H1 (cell line): ENCODE measurements at regions not wholly inside any gene's neighbourhood (a gene's known extent, or its start where the extent isn't known, plus 50 kb on each side); places are given as distances from the start of the nearest gene placed in this dataset.

Experiments
- CTCF ChIA-PET: fragments of 300-600 bp; sonication (Branson Sonifier 250); formaldehyde crosslinking; loops from one replicate; lab custom pipeline; 2021; ENCODE audit not compliant: partially characterized antibody; lab: Charles Lee
- POLR2A ChIA-PET: fragments of 300-600 bp; sonication (Branson Sonifier 250); formaldehyde crosslinking; loops from one replicate; lab custom pipeline; 2021; ENCODE audit warnings: inconsistent platforms; ENCODE audit not compliant: partially characterized antibody; lab: Charles Lee
- DNase-seq, 2 experiments: peaks; one replicate each; pipeline versions ENCODE4 v3.0.0 to v3.0.0-alpha.2; 2010 to 2022; ENCODE audit warnings: low spot score in 2 of 2, low read depth in 1 of 2, mixed read lengths in 1 of 2
- FAIRE-seq: peaks from 2 replicates; lab custom pipeline; 2011; peaks lifted over from hg19 to GRCh38; lab: Jason Lieb, UNC
- H2AFZ ChIP-seq: 2 replicates; pipeline ENCODE4 v1.8.1; 2012; ENCODE audit warnings: low read length, inconsistent platforms
- H2AK5ac ChIP-seq: 2 replicates; pipeline ENCODE4 v1.6.1; 2013; ENCODE audit warnings: low read depth, low read length
- H2BK120ac ChIP-seq: replicated peaks from 2 replicates; pipeline ENCODE3; 2013; ENCODE audit warnings: low read depth, low read length, inconsistent platforms
- H2BK12ac ChIP-seq: 2 replicates; pipeline ENCODE4 v1.6.1; 2013; ENCODE audit warnings: low read depth, low read length
- H2BK15ac ChIP-seq: 2 replicates; pipeline ENCODE4 v1.6.1; 2013; ENCODE audit warnings: low read length
- H2BK20ac ChIP-seq: 2 replicates; pipeline ENCODE4 v1.6.1; 2013; ENCODE audit warnings: low read length
- H2BK5ac ChIP-seq: 2 replicates; pipeline ENCODE4 v1.6.1; 2013; ENCODE audit warnings: low read depth, low read length
- H3K14ac ChIP-seq: 2 replicates; pipeline ENCODE4 v1.6.1; 2013; ENCODE audit warnings: inconsistent platforms; ENCODE audit not compliant: insufficient read length
- H3K18ac ChIP-seq: 2 replicates; pipeline ENCODE4 v1.6.1; 2013; ENCODE audit warnings: low read length; ENCODE audit errors: extremely low read depth
- H3K23ac ChIP-seq: 2 replicates; pipeline ENCODE4 v1.6.1; 2013; ENCODE audit warnings: inconsistent platforms; ENCODE audit not compliant: insufficient read length
- H3K23me2 ChIP-seq: 2 replicates; pipeline ENCODE4 v1.6.1; 2013; ENCODE audit warnings: low read depth, low read length
- H3K27ac ChIP-seq: 2 replicates; pipeline ENCODE4 v1.6.1; 2011; ENCODE audit warnings: low read depth, low read length, inconsistent platforms
- H3K27me3 ChIP-seq, 4 experiments: replicated peaks in 1 of 4; 1 replicate in 1 of 4; 2 replicates in 3 of 4; pipeline versions ENCODE4 v1.6.1 to v1.8.1; 2011 to 2013; ENCODE audit warnings: low read length in 3 of 4, mild to moderate bottlenecking in 3 of 4, inconsistent platforms in 2 of 4, mixed read lengths in 2 of 4, moderate library complexity in 1 of 4; ENCODE audit not compliant: control insufficient read depth in 3 of 4, insufficient read depth in 3 of 4; ENCODE audit errors: extremely low read depth in 1 of 4
- H3K36me3 ChIP-seq, 4 experiments: 2 replicates each; pipeline versions ENCODE4 v1.6.1 to v1.8.1; 2011 to 2013; ENCODE audit warnings: mild to moderate bottlenecking in 4 of 4, low read length in 3 of 4, moderate library complexity in 2 of 4, control low read depth in 1 of 4, inconsistent platforms in 1 of 4; ENCODE audit not compliant: insufficient read depth in 4 of 4, control insufficient read depth in 2 of 4
- H3K4ac ChIP-seq: replicated peaks from 2 replicates; pipeline ENCODE3; 2013; ENCODE audit warnings: low read length, low read depth, mixed read lengths, inconsistent platforms; ENCODE audit not compliant: insufficient read length
- H3K4me1 ChIP-seq, 4 experiments: replicated peaks in 1 of 4; 1 replicate in 1 of 4; 2 replicates in 3 of 4; pipeline versions ENCODE4 v1.6.1 to v1.8.1; 2011 to 2013; ENCODE audit warnings: low read length in 3 of 4, inconsistent platforms in 2 of 4, mixed read lengths in 1 of 4; ENCODE audit not compliant: insufficient read depth in 4 of 4, control insufficient read depth in 3 of 4
- H3K4me2 ChIP-seq, 2 experiments: 2 replicates each; pipeline versions ENCODE4 v1.6.1 to v1.8.1; 2011 to 2013; ENCODE audit warnings: low read depth in 2 of 2, low read length in 2 of 2, control low read depth in 1 of 2, inconsistent platforms in 1 of 2, mild to moderate bottlenecking in 1 of 2; ENCODE audit not compliant: insufficient read depth in 1 of 2
- H3K4me3 ChIP-seq, 4 experiments: fragments of 200-600, 300-600 bp in 1 of 4; sonication (generic), shearing (Covaris generic), sonication (Bioruptor Twin) in 1 of 4; 2 replicates each; pipeline versions ENCODE4 v1.5.1 to v1.8.1; 2011 to 2016; ENCODE audit warnings: low read length in 4 of 4, low read depth in 3 of 4, control low read depth in 2 of 4, inconsistent platforms in 2 of 4, mild to moderate bottlenecking in 2 of 4, mixed read lengths in 1 of 4, moderate library complexity in 1 of 4; ENCODE audit not compliant: insufficient read depth in 2 of 4; ENCODE audit errors: extremely low read depth in 1 of 4
- H3K56ac ChIP-seq: replicated peaks from 2 replicates; pipeline ENCODE3; 2013; ENCODE audit warnings: low read depth, mild to moderate bottlenecking, mixed read lengths, low read length, inconsistent platforms; ENCODE audit not compliant: insufficient read length
- H3K79me1 ChIP-seq: 2 replicates; pipeline ENCODE4 v1.6.1; 2013; ENCODE audit warnings: low read depth, low read length, control low read depth
- H3K79me2 ChIP-seq, 2 experiments: 2 replicates each; pipeline versions ENCODE4 v1.6.1 to v1.8.1; 2012 to 2013; ENCODE audit warnings: low read length in 2 of 2, mild to moderate bottlenecking in 2 of 2, inconsistent platforms in 1 of 2; ENCODE audit not compliant: insufficient read depth in 2 of 2, control insufficient read depth in 1 of 2
- H3K9ac ChIP-seq, 4 experiments: replicated peaks in 1 of 4; 1 replicate in 1 of 4; 2 replicates in 3 of 4; pipeline versions ENCODE4 v1.6.1 to v1.8.1; 2011 to 2013; ENCODE audit warnings: low read depth in 3 of 4, low read length in 3 of 4, control low read depth in 2 of 4, mild to moderate bottlenecking in 2 of 4, moderate library complexity in 2 of 4, inconsistent platforms in 1 of 4; ENCODE audit errors: extremely low read depth in 1 of 4
- H3K9me3 ChIP-seq, 2 experiments: 2 replicates each; pipeline versions ENCODE4 v1.6.1 to v1.8.1; 2012 to 2013; ENCODE audit warnings: mild to moderate bottlenecking in 2 of 2, moderate library complexity in 2 of 2, control low read depth in 1 of 2, inconsistent platforms in 1 of 2, low read depth in 1 of 2, low read length in 1 of 2, mixed read lengths in 1 of 2; ENCODE audit not compliant: insufficient read depth in 2 of 2
- H4K20me1 ChIP-seq, 2 experiments: replicated peaks in 1 of 2; 2 replicates each; pipeline versions ENCODE3 to v1.8.1; 2011 to 2013; ENCODE audit warnings: inconsistent platforms in 2 of 2, low read length in 2 of 2, mild to moderate bottlenecking in 1 of 2; ENCODE audit not compliant: insufficient read depth in 2 of 2, control insufficient read depth in 1 of 2
- H4K5ac ChIP-seq: 2 replicates; pipeline ENCODE4 v1.6.1; 2013; ENCODE audit warnings: low read length, low read depth, mixed read lengths, inconsistent platforms; ENCODE audit not compliant: insufficient read length
- H4K8ac ChIP-seq: 2 replicates; pipeline ENCODE4 v1.8.0; 2013; ENCODE audit warnings: mild to moderate bottlenecking, moderate library complexity, low read length, inconsistent platforms; ENCODE audit not compliant: insufficient read depth; ENCODE audit errors: extremely low read depth
- H4K91ac ChIP-seq: replicated peaks from 2 replicates; pipeline ENCODE3; 2013; ENCODE audit warnings: low read length, mixed read lengths, inconsistent platforms; ENCODE audit not compliant: insufficient read length
- CBX8 ChIP-seq: fragments of 300-800, 300-1000 bp; sonication (generic); IDR thresholded peaks from 2 replicates; pipeline ENCODE4 v1.7.1; 2016; ENCODE audit warnings: low read depth, low read length, borderline replicate concordance
- KDM1A ChIP-seq: fragments of 200-600, 300-600 bp; sonication (generic); IDR thresholded peaks from 2 replicates; pipeline ENCODE4 v1.7.1; 2016; ENCODE audit warnings: mild to moderate bottlenecking, low read length, borderline replicate concordance
- NANOG ChIP-seq: IDR thresholded peaks from 2 replicates; pipeline ENCODE4 v1.6.1; 2011; ENCODE audit warnings: low read length, low read depth, mild to moderate bottlenecking, inconsistent platforms; ENCODE audit not compliant: insufficient read depth, poor library complexity, severe bottlenecking
- PHF8 ChIP-seq: fragments of 200-600 bp; sonication (generic); conservative IDR thresholded peaks from 2 replicates; pipeline ENCODE4 v1.7.1; 2012; ENCODE audit warnings: low read depth, mild to moderate bottlenecking, inconsistent platforms, low read length, moderate library complexity
- POLR2A ChIP-seq, 2 experiments: IDR thresholded peaks; 1 replicate in 1 of 2; 2 replicates in 1 of 2; pipeline ENCODE4 v1.6.1; 2011; ENCODE audit warnings: low read depth in 2 of 2, low read length in 2 of 2, mild to moderate bottlenecking in 2 of 2; ENCODE audit errors: control extremely low read depth in 1 of 2
- POU5F1 ChIP-seq: IDR thresholded peaks from 2 replicates; pipeline ENCODE4 v1.6.1; 2011; ENCODE audit warnings: low read depth, mild to moderate bottlenecking, low read length, moderate library complexity
- RNF2 ChIP-seq: fragments of 200-900, 300-1000 bp; sonication (generic); IDR thresholded peaks from 2 replicates; pipeline ENCODE4 v1.7.1; 2016; ENCODE audit warnings: borderline replicate concordance, low read depth, mild to moderate bottlenecking, antibody characterized with exemption, low read length; ENCODE audit not compliant: poor library complexity, severe bottlenecking; ENCODE audit errors: missing control alignments
- SIX5 ChIP-seq: IDR thresholded peaks from 2 replicates; pipeline ENCODE4 v1.6.1; 2011; ENCODE audit warnings: mild to moderate bottlenecking, low read depth, low read length
- SUZ12 ChIP-seq: fragments of 200-600 bp; sonication (generic); IDR thresholded peaks from 2 replicates; pipeline ENCODE4 v1.6.1; 2012; ENCODE audit warnings: mild to moderate bottlenecking, inconsistent platforms, low read length, moderate library complexity, mixed read lengths
- TBP ChIP-seq: IDR thresholded peaks from 2 replicates; pipeline ENCODE4 v1.6.1; 2011; ENCODE audit warnings: low read depth, low read length, improper control_type of control experiment
- TCF12 ChIP-seq: IDR thresholded peaks from 2 replicates; pipeline ENCODE4 v1.6.1; 2011; ENCODE audit warnings: low read depth, mild to moderate bottlenecking, low read length
- YY1 ChIP-seq: IDR thresholded peaks from 2 replicates; pipeline ENCODE4 v1.6.1; 2011; ENCODE audit warnings: low read depth, mild to moderate bottlenecking, low read length
- ZNF274 ChIP-seq: IDR thresholded peaks from 2 replicates; pipeline ENCODE4 v1.7.0; 2012; ENCODE audit warnings: low read length, borderline replicate concordance; ENCODE audit errors: extremely low read depth
- WGBS, 2 experiments: shearing (Covaris generic) in 1 of 2; methylation state at CpG; one replicate each; pipeline versions ENCODE4 v1.1.6 to v1.1.7; 2013 to 2015; ENCODE audit warnings: low lambda C conversion rate in 2 of 2, mixed read lengths in 2 of 2, inconsistent platforms in 1 of 2, low coverage in 1 of 2, missing lambda C conversion rate in 1 of 2; ENCODE audit not compliant: insufficient replicate concordance in 2 of 2, insufficient coverage in 1 of 2, insufficient read length in 1 of 2; ENCODE audit errors: extremely low coverage in 1 of 2, missing lambda C conversion rate in 1 of 2; 5-methylcytosine and 5-hydroxymethylcytosine counted together
- TF ChIP-seq, protein P1 (sequence below): IDR thresholded peaks from 2 replicates; pipeline ENCODE4 v1.6.1; 2012; ENCODE audit warnings: low read length, inconsistent platforms

DNA sequence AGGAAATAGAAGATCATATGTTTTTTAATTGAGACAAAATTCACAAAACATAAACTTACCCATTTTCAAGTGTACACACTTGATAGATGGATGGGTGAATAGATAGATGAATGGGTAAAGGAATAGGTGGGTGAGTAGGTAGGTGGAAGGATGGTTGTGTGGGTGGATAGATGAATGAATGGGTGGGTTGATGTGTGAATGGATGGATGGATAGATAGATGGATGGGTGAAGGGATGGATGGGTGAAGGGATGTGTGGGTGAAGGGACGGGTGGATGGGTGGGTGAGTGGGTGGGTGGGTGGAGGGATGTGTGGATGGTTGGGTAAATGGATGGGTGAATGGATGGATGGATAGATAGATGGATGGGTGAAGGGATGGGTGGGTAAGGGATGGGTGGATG is 86.1 kb upstream of the KCND3 start:
- Histone ChIP-seq H2BK20ac (no peak overlapping the region), H2BK12ac (no peak overlapping the region), H3K4me3 (no peak overlapping the region), H3K56ac (no peak overlapping the region), H3K18ac (no peak overlapping the region), H3K27me3 (no peaks in the 10 kb centered on the region), H3K9ac (no peak overlapping the region), H3K4me2 (no peak overlapping the region), H3K9me3 (0 out of 4 replicates have a peak, but pooled peaks cover 0 to 7% of the 10 kb centered on the region in 2 experiments), H2BK15ac (no peak overlapping the region), H2AK5ac (no peak overlapping the region), H3K79me1 (no peaks in the 10 kb centered on the region), H4K20me1 (no peaks in the 10 kb centered on the region), H3K36me3 (no peaks in the 10 kb centered on the region), H2BK120ac (no peak overlapping the region), H3K23ac (no peak overlapping the region), H4K5ac (no peak overlapping the region), H3K14ac (no peak overlapping the region), H3K4me1 (no peaks in the 10 kb centered on the region), H3K27ac (no peak overlapping the region), H3K23me2 (peaks cover 6% of the 10 kb centered on the region; the same call in 1 of the 2 replicates), H4K8ac (no peak overlapping the region), H3K79me2 (no peaks in the 10 kb centered on the region), H2BK5ac (no peak overlapping the region), H3K4ac (no peak overlapping the region), H2AFZ (no peak overlapping the region), H4K91ac (no peak overlapping the region)
- DNase-seq, result no peak
- ChIA-PET CTCF (no interaction called here), POLR2A (no interaction called here)
- no peak for FAIRE-seq
- 71 to 100% methylated on average over 1 of the region's 1 CpG for WGBS, 2 experiments
- TF ChIP-seq POLR2A (IDR thresholded peaks at IDR 0.05; ENCODE audit: control extremely low read depth in 1 of 2, low read depth in 2 of 2, low read length in 2 of 2) (no peak), YY1 (no peak), PHF8 (no peak), ZNF274 (no peak), TCF12 (no peak), RNF2 (no peak), CBX8 (no peak), KDM1A (no peak), TBP (no peak), NANOG (no peak), SUZ12 (no peak), SIX5 (no peak), POU5F1 (no peak)
- TF ChIP-seq, protein P1, sequence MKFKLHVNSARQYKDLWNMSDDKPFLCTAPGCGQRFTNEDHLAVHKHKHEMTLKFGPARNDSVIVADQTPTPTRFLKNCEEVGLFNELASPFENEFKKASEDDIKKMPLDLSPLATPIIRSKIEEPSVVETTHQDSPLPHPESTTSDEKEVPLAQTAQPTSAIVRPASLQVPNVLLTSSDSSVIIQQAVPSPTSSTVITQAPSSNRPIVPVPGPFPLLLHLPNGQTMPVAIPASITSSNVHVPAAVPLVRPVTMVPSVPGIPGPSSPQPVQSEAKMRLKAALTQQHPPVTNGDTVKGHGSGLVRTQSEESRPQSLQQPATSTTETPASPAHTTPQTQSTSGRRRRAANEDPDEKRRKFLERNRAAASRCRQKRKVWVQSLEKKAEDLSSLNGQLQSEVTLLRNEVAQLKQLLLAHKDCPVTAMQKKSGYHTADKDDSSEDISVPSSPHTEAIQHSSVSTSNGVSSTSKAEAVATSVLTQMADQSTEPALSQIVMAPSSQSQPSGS, result no peak
